ENCODE measurements at regions not wholly inside any gene's neighbourhood (a gene's known extent, or its start where the extent isn't known, plus 50 kb on each side); places are given as distances from the start of the nearest gene placed in this dataset.
"Not testable (repeated sequence)": the region's sequence is repeated elsewhere in the genome, so short reads cannot be mapped to it uniquely, and the experiment has no call there.

DNA sequence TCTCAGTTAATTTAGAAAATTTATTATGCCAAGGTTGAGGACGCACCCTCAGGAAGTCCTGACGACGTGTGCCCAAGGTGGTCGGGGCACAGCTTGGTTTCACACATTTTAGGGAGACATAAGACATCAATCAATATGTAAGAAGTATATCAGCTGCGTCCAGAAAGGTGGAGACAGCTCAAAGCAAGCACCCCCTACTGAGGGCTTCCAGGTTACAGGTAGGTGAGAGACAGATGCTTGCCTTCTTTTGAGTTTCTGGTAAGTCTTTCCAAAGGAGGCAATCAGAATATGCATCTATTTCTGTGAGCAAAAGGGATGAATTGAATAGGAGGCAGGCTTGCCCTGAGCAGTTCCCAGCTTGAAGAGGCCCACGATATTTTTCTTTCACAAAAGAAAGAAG is 614.3 kb downstream of the XPNPEP1 start:
- H3K4me1 ChIP-seq (ENCODE audit: insufficient read depth, low read length, poor library complexity, severe bottlenecking), result no peaks in the 10 kb centered on the region
- TF ChIP-seq, protein P1, sequence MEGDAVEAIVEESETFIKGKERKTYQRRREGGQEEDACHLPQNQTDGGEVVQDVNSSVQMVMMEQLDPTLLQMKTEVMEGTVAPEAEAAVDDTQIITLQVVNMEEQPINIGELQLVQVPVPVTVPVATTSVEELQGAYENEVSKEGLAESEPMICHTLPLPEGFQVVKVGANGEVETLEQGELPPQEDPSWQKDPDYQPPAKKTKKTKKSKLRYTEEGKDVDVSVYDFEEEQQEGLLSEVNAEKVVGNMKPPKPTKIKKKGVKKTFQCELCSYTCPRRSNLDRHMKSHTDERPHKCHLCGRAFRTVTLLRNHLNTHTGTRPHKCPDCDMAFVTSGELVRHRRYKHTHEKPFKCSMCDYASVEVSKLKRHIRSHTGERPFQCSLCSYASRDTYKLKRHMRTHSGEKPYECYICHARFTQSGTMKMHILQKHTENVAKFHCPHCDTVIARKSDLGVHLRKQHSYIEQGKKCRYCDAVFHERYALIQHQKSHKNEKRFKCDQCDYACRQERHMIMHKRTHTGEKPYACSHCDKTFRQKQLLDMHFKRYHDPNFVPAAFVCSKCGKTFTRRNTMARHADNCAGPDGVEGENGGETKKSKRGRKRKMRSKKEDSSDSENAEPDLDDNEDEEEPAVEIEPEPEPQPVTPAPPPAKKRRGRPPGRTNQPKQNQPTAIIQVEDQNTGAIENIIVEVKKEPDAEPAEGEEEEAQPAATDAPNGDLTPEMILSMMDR (conservative IDR thresholded peaks at IDR 0.05; ENCODE audit: low read length), result no peak
- TF ChIP-seq EZH2phosphoT487 (IDR thresholded peaks at IDR 0.05; ENCODE audit: borderline replicate concordance), result no peak
- no peaks in the 10 kb centered on the region for H3F3A ChIP-seq (ENCODE audit: low read depth)
- H4K20me1 ChIP-seq (ENCODE audit: insufficient read depth, low read length, poor library complexity, severe bottlenecking), result no peaks in the 10 kb centered on the region
- no peak overlapping the region for H3K4me2 ChIP-seq (ENCODE audit: low read depth, low read length, poor library complexity, severe bottlenecking)
- H3K9ac ChIP-seq (ENCODE audit: low read depth, low read length, poor library complexity, severe bottlenecking), result no peak overlapping the region
- no peaks in the 10 kb centered on the region for H3K9me3 ChIP-seq (ENCODE audit: insufficient read depth, low read depth, low read length)
- H3K27me3 ChIP-seq (ENCODE audit: insufficient read depth, low read length, poor library complexity, severe bottlenecking), result no peaks in the 10 kb centered on the region
- H3K4me3 ChIP-seq (ENCODE audit: low read length, poor library complexity, severe bottlenecking), result no peak overlapping the region
- no peak overlapping the region for H2AFZ ChIP-seq (ENCODE audit: low read length)
- no peaks in the 10 kb centered on the region for H3K9me2 ChIP-seq (replicated peaks; ENCODE audit: low read depth, low read length)
- H3K36me3 ChIP-seq (ENCODE audit: insufficient read depth, low read length), result no peaks in the 10 kb centered on the region
- no peaks in the 10 kb centered on the region for H3K79me2 ChIP-seq (ENCODE audit: insufficient read depth, low read length)

DNA sequence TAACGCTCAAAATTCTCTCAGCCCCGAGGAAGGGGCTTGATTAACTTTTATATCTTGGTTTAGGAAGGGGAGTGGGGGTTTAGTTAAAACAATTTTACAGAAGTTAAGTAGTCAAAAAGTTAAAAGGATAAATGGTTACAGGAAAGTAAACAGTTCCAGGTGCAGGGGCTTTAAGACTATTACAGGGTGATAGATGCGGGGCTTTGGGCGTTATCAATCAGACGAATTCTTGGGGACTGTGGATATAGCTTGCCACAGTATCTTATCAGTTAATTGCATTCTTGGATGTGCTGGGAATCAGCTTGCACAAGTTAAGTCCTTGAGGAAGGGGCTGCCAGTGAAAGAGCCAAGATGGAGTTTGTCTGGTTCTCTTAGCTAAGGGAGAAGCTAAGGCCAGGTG is 616.2 kb downstream of the XPNPEP1 start:
- H3K4me1 ChIP-seq (ENCODE audit: insufficient read depth, low read length, poor library complexity, severe bottlenecking); H4K20me1 ChIP-seq (ENCODE audit: insufficient read depth, low read length, poor library complexity, severe bottlenecking); H3K9me2 ChIP-seq (replicated peaks; ENCODE audit: low read depth, low read length); H3F3A ChIP-seq (ENCODE audit: low read depth); H3K27me3 ChIP-seq (ENCODE audit: insufficient read depth, low read length, poor library complexity, severe bottlenecking); H3K36me3 ChIP-seq (ENCODE audit: insufficient read depth, low read length); H3K4me3 ChIP-seq (ENCODE audit: low read length, poor library complexity, severe bottlenecking); H3K9ac ChIP-seq (ENCODE audit: low read depth, low read length, poor library complexity, severe bottlenecking); H2AFZ ChIP-seq (ENCODE audit: low read length); H3K79me2 ChIP-seq (ENCODE audit: insufficient read depth, low read length); H3K4me2 ChIP-seq (ENCODE audit: low read depth, low read length, poor library complexity, severe bottlenecking); H3K9me3 ChIP-seq (ENCODE audit: insufficient read depth, low read depth, low read length): not testable (repeated sequence)

DNA sequence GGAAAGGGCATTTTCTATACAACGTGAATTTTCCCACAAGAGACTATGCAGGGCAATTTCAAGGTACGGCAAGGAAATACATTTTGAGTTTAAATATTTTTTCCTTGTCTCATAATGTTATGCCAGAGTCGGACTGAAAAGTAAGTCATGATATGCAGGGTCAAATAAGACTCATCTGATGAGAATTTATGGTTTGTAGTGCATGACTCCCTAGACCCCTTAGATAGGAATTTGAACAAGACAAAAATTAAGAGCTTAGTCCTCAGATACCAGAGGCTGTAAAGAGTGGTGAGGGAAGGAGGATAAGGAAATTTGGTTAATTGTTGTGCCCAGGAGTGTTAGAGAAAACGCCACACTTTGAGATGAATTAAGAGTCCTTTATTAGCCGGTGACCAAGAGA is 616.6 kb downstream of the XPNPEP1 start:
- TF ChIP-seq, protein P1 (conservative IDR thresholded peaks at IDR 0.05; ENCODE audit: low read length), result no peak
- TF ChIP-seq EZH2phosphoT487 (IDR thresholded peaks at IDR 0.05; ENCODE audit: borderline replicate concordance), result no peak
- Histone ChIP-seq H3K36me3 (ENCODE audit: insufficient read depth, low read length) (no peaks in the 10 kb centered on the region), H2AFZ (ENCODE audit: low read length) (no peak overlapping the region), H3K4me3 (ENCODE audit: low read length, poor library complexity, severe bottlenecking) (no peak overlapping the region), H4K20me1 (ENCODE audit: insufficient read depth, low read length, poor library complexity, severe bottlenecking) (no peaks in the 10 kb centered on the region), H3K9me2 (replicated peaks; ENCODE audit: low read depth, low read length) (no peaks in the 10 kb centered on the region), H3F3A (ENCODE audit: low read depth) (no peaks in the 10 kb centered on the region), H3K9me3 (ENCODE audit: insufficient read depth, low read depth, low read length) (no peaks in the 10 kb centered on the region), H3K4me1 (ENCODE audit: insufficient read depth, low read length, poor library complexity, severe bottlenecking) (no peaks in the 10 kb centered on the region), H3K9ac (ENCODE audit: low read depth, low read length, poor library complexity, severe bottlenecking) (no peak overlapping the region), H3K79me2 (ENCODE audit: insufficient read depth, low read length) (no peaks in the 10 kb centered on the region), H3K4me2 (ENCODE audit: low read depth, low read length, poor library complexity, severe bottlenecking) (no peak overlapping the region), H3K27me3 (ENCODE audit: insufficient read depth, low read length, poor library complexity, severe bottlenecking) (no peaks in the 10 kb centered on the region)

DNA sequence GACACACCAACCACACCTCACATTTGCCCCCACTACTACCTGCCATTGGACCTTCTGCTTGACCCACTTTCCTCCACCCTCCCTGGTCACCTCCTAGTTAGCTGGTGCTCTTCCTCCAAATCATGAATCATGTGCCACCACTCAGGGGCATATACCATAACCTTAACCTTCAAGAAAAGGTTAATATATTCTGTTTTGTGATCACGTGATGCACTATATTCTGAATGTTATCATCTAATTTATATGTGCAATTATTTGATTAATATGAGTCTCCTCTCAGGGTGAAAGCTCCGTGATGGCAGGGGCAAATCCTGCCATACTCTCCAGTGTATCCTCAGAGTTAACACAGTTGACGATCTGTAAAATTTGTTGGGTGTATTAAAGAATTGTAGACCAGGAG is 635.5 kb downstream of the XPNPEP1 start:
- no peaks in the 10 kb centered on the region for H3F3A ChIP-seq (ENCODE audit: low read depth)
- H3K4me1 ChIP-seq (ENCODE audit: insufficient read depth, low read length, poor library complexity, severe bottlenecking), result no peaks in the 10 kb centered on the region
- no peaks in the 10 kb centered on the region for H3K9me2 ChIP-seq (replicated peaks; ENCODE audit: low read depth, low read length)
- H2AFZ ChIP-seq (ENCODE audit: low read length), result no peak overlapping the region
- TF ChIP-seq, protein P1 (conservative IDR thresholded peaks at IDR 0.05; ENCODE audit: low read length), result no peak
- TF ChIP-seq EZH2phosphoT487 (IDR thresholded peaks at IDR 0.05; ENCODE audit: borderline replicate concordance), result no peak
- H4K20me1 ChIP-seq (ENCODE audit: insufficient read depth, low read length, poor library complexity, severe bottlenecking), result no peaks in the 10 kb centered on the region
- no peaks in the 10 kb centered on the region for H3K27me3 ChIP-seq (ENCODE audit: insufficient read depth, low read length, poor library complexity, severe bottlenecking)
- no peak overlapping the region for H3K4me2 ChIP-seq (ENCODE audit: low read depth, low read length, poor library complexity, severe bottlenecking)
- no peaks in the 10 kb centered on the region for H3K9me3 ChIP-seq (ENCODE audit: insufficient read depth, low read depth, low read length)
- H3K4me3 ChIP-seq (ENCODE audit: low read length, poor library complexity, severe bottlenecking), result no peak overlapping the region
- H3K36me3 ChIP-seq (ENCODE audit: insufficient read depth, low read length), result no peaks in the 10 kb centered on the region
- H3K9ac ChIP-seq (ENCODE audit: low read depth, low read length, poor library complexity, severe bottlenecking), result no peak overlapping the region
- no peaks in the 10 kb centered on the region for H3K79me2 ChIP-seq (ENCODE audit: insufficient read depth, low read length)

All from Loucy (cell line).